Adrenal gland (tissue), 5 donors: ENCODE measurements at regions not wholly inside any gene's neighbourhood (a gene's known extent, or its start where the extent isn't known, plus 50 kb on each side); places are given as distances from the start of the nearest gene placed in this dataset.

Experiments used
- CTCF ChIP-seq, 6 experiments: fragments of 450-650 bp in 4 of 6; fragments of 200-600 bp in 2 of 6; sonication (generic) in 1 of 6; IDR thresholded peaks; 1 replicate in 5 of 6; 2 replicates in 1 of 6; pipeline versions ENCODE4 v1.5.1 to v1.8.0; 2016 to 2021; ENCODE audit warnings: antibody characterized with exemption in 6 of 6, mild to moderate bottlenecking in 2 of 6, moderate library complexity in 1 of 6
- POLR2A ChIP-seq, 2 donors: fragments of 450-650 bp; IDR thresholded peaks; one replicate each; pipeline ENCODE4 v1.6.1; 2017; ENCODE audit warnings: antibody characterized with exemption in 2 of 2, mild to moderate bottlenecking in 2 of 2, moderate library complexity in 1 of 2
- donor health status: DM: no; HTN: no; CAD: no.

DNA sequence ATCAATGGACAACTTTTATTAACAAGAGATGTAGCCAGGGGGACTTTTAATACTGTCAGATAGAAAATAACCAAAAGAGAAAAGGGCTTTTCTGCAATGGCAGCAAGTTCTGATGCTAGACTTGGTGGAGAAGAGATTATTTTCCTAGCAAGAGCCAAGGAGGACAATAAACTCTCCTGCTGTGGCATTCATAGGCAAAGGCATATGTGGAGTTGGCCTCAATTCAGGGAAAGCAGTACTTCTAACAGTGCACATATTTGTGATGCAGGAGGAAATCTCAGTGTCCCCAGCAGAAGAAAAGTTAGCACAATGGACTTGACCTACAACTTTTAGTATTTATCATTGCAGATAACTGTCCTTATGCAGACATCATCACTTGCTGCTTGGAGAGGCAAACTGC, 75.1 kb upstream of the GRIK1 start:
- no peak for TF ChIP-seq CTCF (IDR thresholded peaks at IDR 0.05)
- no peak for TF ChIP-seq POLR2A (IDR thresholded peaks at IDR 0.05)
